ENCODE measurements at regions not wholly inside any gene's neighbourhood (a gene's known extent, or its start where the extent isn't known, plus 50 kb on each side); places are given as distances from the start of the nearest gene placed in this dataset.

- no peak overlapping the region for H3K4me2 ChIP-seq (ENCODE audit: low read length)
- no peak overlapping the region for H3K9ac ChIP-seq (ENCODE audit: low read length)
- no peak overlapping the region for H3K27ac ChIP-seq (ENCODE audit: low read length)
Measured at GRCh38 chr10:57015595-57016318, 654.7 kb upstream of the ZWINT start.

GRCh38 chr10:57015187-57015586 is 654.1 kb upstream of the ZWINT start:
- TF ChIP-seq EZH2phosphoT487 (IDR thresholded peaks at IDR 0.05; ENCODE audit: low read depth): no peak
- TF ChIP-seq CTCF (IDR thresholded peaks at IDR 0.05; ENCODE audit: low read depth, low read length): no peak
- H3K36me3 ChIP-seq (replicated peaks; ENCODE audit: low read depth, low read length): no peaks in the 10 kb centered on the region
- no peaks in the 10 kb centered on the region for H4K20me1 ChIP-seq (ENCODE audit: insufficient read depth, low read length)
- no peaks in the 10 kb centered on the region for H3K27me3 ChIP-seq (ENCODE audit: low read depth, low read length)
- H3K27ac ChIP-seq (ENCODE audit: low read length): no peak overlapping the region
- H3K4me2 ChIP-seq (ENCODE audit: low read length): no peak overlapping the region
- no peaks in the 10 kb centered on the region for H3K79me2 ChIP-seq (ENCODE audit: low read length)
- H2AFZ ChIP-seq (ENCODE audit: low read depth, low read length): no peak overlapping the region
- no peak overlapping the region for H3K9ac ChIP-seq (ENCODE audit: low read length)
- H3K9me3 ChIP-seq (ENCODE audit: insufficient read depth, low read length): no peaks in the 10 kb centered on the region
- no peak overlapping the region for H3K4me3 ChIP-seq (ENCODE audit: low read length)
- H3K4me1 ChIP-seq (ENCODE audit: low read length): no peaks in the 10 kb centered on the region

More at GRCh38 chr10:57015595-57016318, 654.7 kb upstream of the ZWINT start:
- H3K9me3 ChIP-seq (ENCODE audit: insufficient read depth, low read length): no peaks in the 10 kb centered on the region
- H3K4me3 ChIP-seq (ENCODE audit: low read length): no peak overlapping the region
- no peaks in the 10 kb centered on the region for H3K36me3 ChIP-seq (replicated peaks; ENCODE audit: low read depth, low read length)
- no peaks in the 10 kb centered on the region for H4K20me1 ChIP-seq (ENCODE audit: insufficient read depth, low read length)
- TF ChIP-seq CTCF (IDR thresholded peaks at IDR 0.05; ENCODE audit: low read depth, low read length): no peak
- TF ChIP-seq EZH2phosphoT487 (IDR thresholded peaks at IDR 0.05; ENCODE audit: low read depth): no peak
- no peaks in the 10 kb centered on the region for H3K79me2 ChIP-seq (ENCODE audit: low read length)
- no peaks in the 10 kb centered on the region for H3K27me3 ChIP-seq (ENCODE audit: low read depth, low read length)
- no peak overlapping the region for H2AFZ ChIP-seq (ENCODE audit: low read depth, low read length)
- no peaks in the 10 kb centered on the region for H3K4me1 ChIP-seq (ENCODE audit: low read length)

DNA sequence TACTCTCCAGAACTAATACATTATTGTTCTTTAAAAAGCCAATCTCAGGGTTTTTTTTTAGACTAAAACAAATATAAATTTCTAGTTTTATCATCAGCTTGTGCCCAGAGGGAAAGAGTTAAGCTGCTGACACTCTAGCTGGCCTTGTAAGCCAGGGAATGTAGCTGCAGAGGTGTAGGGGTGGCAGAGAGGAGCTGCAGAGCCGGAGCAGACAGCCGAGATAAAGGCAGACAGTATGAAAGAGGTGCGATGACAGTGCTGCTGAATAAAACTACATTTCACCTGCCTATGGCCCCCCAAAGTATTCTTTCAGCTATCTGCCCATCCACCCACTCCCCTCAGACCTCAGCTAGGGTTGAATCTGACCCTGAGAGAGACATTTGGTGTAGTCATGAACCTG is 653.7 kb upstream of the ZWINT start:
- Histone ChIP-seq H3K27me3 (ENCODE audit: low read depth, low read length) (no peaks in the 10 kb centered on the region), H3K4me1 (ENCODE audit: low read length) (no peaks in the 10 kb centered on the region), H3K9ac (ENCODE audit: low read length) (no peak overlapping the region), H3K79me2 (ENCODE audit: low read length) (no peaks in the 10 kb centered on the region), H3K9me3 (ENCODE audit: insufficient read depth, low read length) (no peaks in the 10 kb centered on the region), H3K4me2 (ENCODE audit: low read length) (no peak overlapping the region), H3K27ac (ENCODE audit: low read length) (no peak overlapping the region), H3K36me3 (replicated peaks; ENCODE audit: low read depth, low read length) (no peaks in the 10 kb centered on the region), H4K20me1 (ENCODE audit: insufficient read depth, low read length) (no peaks in the 10 kb centered on the region), H3K4me3 (ENCODE audit: low read length) (no peak overlapping the region), H2AFZ (ENCODE audit: low read depth, low read length) (no peak overlapping the region)
- TF ChIP-seq EZH2phosphoT487 (IDR thresholded peaks at IDR 0.05; ENCODE audit: low read depth) (no peak), CTCF (IDR thresholded peaks at IDR 0.05; ENCODE audit: low read depth, low read length) (no peak)

- Histone ChIP-seq H3K27me3 (ENCODE audit: low read depth, low read length) (no peaks in the 10 kb centered on the region), H4K20me1 (ENCODE audit: insufficient read depth, low read length) (no peaks in the 10 kb centered on the region), H2AFZ (ENCODE audit: low read depth, low read length) (no peak overlapping the region), H3K4me1 (ENCODE audit: low read length) (no peaks in the 10 kb centered on the region), H3K36me3 (replicated peaks; ENCODE audit: low read depth, low read length) (no peaks in the 10 kb centered on the region), H3K4me2 (ENCODE audit: low read length) (no peak overlapping the region), H3K27ac (ENCODE audit: low read length) (no peak overlapping the region), H3K4me3 (ENCODE audit: low read length) (no peak overlapping the region), H3K79me2 (ENCODE audit: low read length) (no peaks in the 10 kb centered on the region), H3K9me3 (ENCODE audit: insufficient read depth, low read length) (no peaks in the 10 kb centered on the region), H3K9ac (ENCODE audit: low read length) (no peak overlapping the region)
- TF ChIP-seq CTCF (IDR thresholded peaks at IDR 0.05; ENCODE audit: low read depth, low read length): no peak
- TF ChIP-seq EZH2phosphoT487 (IDR thresholded peaks at IDR 0.05; ENCODE audit: low read depth): no peak
Measured at GRCh38 chr10:57008189-57008588, 647.1 kb upstream of the ZWINT start.

Measured in OCI-LY3 (cell line).